HG03469 (cell line): ENCODE measurements at regions not wholly inside any gene's neighbourhood (a gene's known extent, or its start where the extent isn't known, plus 50 kb on each side); places are given as distances from the start of the nearest gene placed in this dataset.
A peak's percentile ranks its signal among the peaks of the same experiment; 100 is the strongest.
"Not testable (repeated sequence)": the region's sequence is repeated elsewhere in the genome, so short reads cannot be mapped to it uniquely, and the experiment has no call there.

Experiments used
- ATAC-seq: cut with Tn5 transposase; IDR thresholded peaks from one replicate; pipeline ENCODE4 v1.9.1; 2021; ENCODE audit warnings: mild to moderate bottlenecking, moderate library complexity, moderate number of reproducible peaks; ENCODE audit not compliant: unreplicated experiment

DNA sequence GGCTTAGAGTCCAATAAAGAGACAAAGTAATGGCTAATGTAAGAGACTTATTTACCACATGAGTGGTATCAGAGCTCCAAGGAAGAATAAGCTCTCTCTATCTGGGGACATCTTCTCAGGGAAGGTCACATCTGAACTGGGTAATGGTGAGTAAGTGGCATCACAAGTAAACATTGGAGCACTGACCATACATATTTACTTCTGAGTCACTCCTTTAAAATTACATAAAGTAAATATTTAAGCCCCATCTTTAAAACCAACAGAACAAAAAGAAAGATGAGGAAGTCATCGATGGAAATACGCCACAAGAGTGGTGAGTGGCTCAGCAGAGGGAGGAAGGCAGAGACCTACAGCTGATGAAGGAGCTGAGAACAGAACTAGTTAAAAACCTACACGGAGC is 159.9 kb downstream of the DUSP6 start:
- ATAC-seq: no peak

DNA sequence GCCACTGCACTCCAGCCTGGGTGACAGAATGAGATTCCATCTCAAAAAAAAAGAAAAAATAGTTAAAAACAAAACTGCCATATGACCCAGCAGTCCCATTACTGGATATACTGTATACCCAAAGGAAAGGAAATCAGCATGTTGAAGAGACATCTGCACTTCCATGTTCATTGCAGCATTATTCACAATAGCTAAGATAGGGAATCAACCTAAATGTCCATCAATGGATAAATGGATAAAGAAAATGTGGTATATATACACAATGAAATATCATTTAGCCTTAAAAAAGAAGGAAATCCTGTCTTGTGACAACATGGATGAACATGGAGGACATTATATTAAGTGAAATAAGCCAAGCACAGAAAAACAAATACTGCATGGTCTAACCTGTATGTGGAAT is 160.7 kb downstream of the DUSP6 start:
- ATAC-seq: not testable (repeated sequence)

DNA sequence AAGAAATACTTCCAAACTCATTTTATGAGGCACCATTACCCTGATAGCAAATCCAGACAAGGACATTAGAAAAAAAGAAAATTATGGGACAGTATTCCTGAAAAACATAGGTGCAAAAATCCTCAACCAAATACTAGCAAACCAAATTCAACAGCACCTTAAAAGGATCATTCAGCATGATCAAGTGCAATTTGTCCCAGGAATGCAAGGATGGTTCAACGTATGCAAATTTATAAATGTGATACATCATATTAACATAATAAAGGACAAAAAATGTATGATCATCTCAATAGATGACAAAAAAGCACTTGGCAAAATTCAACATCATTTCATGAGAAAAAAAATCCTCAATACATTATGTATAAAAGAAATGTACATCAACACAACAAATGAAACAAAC is 162.9 kb downstream of the DUSP6 start:
- ATAC-seq: no peak

DNA sequence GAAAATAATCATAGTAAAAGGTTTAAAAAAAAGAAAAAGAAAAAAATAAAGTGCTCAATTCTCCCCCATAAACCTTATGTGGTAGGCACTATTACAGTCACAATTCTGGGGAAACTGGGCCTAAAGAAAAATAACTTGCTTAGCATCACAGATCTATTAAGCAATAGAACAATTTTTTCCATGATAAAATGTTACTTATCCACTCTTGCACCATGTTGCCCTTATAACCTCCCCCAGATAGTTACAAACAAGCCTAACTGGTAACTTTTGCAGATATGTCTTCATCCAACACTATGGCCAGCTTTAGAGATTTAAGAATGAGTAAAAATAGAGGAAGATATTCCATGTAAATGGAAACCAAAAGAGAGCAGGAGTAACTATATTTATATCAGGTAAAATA is 164.8 kb downstream of the DUSP6 start:
- no peak for ATAC-seq

DNA sequence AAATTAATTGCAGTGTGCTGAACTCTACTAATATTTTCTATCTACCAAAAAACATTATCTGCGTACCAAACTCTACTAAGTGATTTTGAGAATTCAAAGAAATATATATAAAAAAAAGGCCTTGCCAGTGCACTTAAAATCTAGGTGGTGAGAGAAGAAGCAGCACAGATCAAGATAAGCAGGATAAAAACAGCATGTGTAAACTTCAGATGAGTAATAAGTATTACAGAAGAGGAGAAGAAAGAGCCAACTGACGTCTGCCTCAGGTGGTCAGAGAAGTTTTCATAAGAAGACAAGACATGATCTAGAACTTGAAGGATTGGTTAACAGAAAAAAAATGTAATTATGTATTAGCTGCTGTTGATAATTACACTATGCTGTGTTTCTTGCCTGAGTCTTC is 166.4 kb downstream of the DUSP6 start:
- no peak for ATAC-seq

DNA sequence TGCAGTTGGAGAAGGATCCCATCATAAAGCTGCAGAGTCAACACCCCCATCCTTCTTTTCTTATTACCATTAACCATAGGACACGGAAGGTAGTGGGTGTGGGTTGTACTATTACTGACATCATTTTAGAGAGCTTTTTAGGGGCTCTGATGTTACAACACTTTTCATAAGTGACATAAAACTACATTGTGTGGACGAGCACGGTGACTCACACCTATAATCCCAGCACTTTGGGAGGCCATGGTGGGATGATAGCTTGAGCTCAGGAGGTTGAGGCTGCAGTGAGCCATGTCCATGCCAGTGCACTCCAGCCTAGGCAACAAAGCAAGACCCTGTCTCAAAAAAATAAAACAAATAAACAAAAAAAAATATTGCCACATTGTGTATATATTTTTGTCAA is 167.1 kb downstream of the DUSP6 start:
- no peak for ATAC-seq

DNA sequence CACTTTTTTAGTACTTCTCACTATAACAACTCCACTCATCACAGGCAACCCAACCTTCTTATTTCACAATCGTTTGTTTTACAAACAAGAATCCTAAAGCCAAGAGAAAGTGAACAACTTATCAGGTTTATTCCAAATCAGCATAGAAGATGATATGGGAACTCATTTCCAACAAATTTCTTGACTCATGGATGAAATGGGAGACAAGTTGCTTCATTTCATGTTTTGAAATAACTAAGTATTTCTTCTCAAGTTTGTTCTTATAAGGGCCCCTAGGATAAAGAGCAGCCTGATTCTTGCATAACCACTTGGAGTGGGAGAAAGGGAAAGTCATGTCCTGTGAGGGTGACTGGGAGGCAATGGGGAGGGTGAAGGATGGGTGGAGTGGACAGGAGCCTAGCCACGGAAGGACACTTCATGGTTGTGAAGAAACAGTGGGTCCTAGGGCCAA is 168.3 kb downstream of the DUSP6 start:
- no peak for ATAC-seq

DNA sequence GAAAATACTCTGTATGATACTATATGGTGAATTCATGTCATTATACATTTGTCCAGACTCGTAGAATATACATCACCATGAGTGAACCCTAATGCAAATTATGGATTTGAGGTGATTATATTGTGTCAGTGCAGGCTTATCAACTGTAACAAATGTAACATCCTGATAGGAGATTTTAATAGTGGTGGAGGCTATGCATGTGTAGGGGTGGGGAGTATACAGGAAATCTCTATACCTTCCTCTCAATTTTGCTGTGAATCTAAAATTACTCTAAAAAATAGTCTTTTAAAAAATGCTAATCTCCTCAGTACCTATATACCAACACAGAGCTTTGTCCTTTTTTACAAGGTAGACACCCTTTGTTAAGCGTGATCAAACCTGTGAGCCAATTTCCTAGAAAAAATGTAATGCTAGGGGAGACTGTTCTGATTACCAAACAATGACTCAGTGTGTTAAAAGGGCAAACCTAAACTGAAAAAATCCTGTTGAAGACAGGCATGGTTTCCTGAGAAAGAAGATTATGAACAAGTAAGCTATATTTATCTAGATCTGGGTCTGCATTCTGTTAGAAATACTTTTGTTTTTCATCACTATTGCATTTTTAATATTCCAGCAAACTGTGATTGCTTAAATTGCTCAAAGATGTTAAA is 170.9 kb downstream of the DUSP6 start:
- no peak for ATAC-seq

DNA sequence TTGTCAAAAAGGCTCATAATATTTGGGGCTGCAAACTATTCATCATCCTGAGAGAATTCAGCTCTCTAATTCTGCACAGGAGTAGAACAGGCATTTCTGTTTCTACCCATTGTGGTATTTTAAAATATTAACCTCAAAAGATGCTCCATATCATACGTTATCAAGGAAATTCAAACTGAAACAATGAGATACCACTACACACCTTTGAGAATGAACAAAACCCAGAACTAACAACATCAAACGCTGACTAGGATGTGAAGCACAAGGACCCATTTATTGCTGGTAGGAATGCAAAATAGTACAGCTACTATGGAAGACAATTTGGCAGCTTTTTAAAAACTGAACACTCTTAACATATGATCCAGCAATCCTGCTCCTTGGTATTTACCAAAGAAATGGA is 171.8 kb downstream of the DUSP6 start:
- ATAC-seq: no peak

DNA sequence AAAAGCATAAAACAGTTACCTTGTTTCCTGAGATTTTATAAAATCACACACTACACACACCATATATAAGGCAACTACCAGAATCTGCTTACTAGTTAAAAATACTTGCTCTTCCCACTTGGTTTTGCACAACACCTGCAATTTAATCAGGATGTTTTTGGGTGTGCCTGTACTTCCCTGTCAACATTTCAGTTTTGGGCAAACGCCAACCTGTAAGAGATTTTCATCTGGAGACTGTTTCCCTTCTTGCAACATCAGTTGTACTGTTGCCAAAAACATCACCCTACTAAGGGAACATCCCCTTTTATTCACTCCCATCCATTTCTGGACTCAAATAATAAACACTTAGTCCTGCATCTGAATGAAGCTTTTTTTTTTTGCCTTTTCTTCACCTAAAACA is 172.3 kb downstream of the DUSP6 start:
- ATAC-seq: no peak

DNA sequence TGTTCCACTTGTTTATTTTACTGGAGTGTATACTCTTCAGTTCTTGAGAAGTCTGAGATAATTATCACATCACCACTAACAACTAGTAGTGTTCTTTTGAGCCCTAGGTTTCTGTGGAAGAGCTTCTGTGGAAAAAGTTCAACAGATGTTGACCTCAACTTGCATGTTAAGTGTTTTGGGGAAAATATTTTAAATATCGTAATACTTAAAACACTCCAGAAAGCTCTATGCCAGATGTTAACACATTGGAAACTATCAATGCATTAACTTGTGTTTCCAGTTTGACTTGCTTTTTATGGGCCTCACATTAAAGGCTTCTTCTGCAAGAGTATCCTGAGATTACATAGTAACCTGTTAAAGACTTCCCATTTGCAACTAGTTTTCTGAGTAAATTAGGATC is 173.1 kb downstream of the DUSP6 start:
- no peak for ATAC-seq

DNA sequence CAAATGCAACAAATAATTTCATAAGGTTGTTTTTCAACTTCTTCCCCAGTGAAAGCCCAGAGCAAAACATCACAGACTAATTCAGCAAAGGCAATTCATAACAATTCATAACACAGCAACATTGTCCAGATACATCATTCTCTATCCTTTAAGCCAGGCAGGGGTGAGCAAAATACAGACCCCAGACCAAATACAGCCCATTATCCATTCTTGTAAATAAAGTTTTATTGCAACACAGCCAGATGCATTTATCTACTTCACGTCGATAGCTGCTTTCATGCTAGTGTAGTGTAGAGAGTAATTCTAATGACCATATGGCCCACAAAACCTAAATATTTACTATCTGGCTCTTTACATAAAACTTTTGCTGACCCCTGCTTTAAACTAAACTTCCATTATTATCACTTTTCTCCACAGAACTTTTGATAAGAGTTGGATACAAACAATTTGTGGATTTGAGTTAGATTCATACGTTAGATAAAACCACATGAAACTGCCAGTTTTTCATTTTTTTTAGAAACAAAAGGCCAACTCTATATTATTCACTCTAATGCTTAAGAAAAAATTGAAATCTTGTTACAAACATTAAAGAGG is 174.4 kb downstream of the DUSP6 start:
- ATAC-seq: no peak

DNA sequence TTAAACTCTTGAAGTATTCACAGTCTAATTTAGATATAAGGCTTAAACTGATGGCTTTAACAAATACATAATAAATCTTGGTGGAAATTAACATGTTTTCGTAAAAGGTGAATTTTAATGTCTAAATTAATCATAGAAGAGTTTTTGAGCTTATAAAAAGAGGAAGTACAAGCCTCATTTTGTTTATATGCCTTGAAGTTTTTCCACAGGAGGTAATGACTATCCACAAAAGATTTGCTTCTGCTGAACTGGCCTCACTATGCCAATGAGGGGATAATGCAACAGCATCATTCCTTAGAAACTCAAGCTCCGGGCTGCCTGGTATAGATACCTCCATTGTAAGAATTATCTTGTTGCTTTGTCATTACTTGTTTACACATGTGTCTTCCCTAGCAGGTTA is 175.6 kb downstream of the DUSP6 start:
- no peak for ATAC-seq

DNA sequence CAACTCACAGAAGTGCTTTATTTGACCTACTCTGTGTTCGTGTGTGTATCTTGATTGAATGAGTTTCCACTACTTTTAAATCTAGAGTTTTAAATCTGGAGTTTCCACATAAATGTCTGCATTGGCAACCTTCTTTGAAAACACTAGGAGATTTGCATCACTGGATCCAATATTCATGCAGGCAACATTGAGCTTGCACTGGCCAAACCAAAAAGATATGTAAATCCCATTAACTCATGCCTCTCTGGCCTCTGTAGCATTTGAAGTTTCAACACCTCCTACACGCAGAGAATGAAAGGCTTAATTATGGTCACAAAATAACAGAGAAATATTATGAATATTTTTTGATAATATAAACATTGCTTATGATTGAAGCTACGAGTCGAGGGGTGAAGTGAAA is 178.6 kb downstream of the DUSP6 start:
- ATAC-seq: no peak

DNA sequence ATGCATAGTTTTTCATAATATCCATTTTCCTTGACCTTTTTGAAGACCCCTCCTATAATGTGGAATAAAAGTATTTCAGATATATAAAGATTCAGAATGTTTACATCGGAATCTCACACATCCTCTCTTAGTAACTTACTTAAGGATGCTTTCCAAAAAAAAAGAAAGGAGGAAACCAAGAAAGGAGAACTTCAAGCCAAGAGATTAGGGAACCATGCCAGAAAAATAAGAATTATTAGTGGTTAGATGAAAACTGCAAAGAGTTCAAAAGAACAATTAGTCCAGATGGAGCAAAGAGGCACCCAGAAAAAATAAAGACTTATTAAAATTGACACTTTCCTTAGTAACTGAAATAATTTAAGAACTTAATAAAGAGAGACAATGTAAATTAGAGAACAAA is 179.2 kb downstream of the DUSP6 start:
- ATAC-seq: no peak

DNA sequence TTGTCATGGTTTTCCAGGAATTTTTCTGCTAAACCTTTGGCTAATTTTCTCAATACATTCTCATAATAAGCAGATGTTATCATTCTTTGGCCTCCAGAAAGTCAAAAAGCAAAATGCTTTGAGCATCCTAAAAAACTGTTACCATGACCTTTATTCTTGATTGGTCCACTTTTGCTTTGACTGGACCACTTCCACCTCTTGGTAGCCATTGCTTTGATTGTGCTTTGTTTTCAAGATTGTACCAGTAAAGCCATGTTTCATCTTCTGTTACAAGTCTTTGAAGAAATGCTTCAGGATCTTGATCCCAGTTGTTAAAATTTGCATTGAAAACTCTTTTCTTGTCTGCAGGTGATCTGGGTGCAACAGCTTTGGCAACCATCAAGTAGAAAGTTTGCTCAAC is 180.1 kb downstream of the DUSP6 start:
- no peak for ATAC-seq

DNA sequence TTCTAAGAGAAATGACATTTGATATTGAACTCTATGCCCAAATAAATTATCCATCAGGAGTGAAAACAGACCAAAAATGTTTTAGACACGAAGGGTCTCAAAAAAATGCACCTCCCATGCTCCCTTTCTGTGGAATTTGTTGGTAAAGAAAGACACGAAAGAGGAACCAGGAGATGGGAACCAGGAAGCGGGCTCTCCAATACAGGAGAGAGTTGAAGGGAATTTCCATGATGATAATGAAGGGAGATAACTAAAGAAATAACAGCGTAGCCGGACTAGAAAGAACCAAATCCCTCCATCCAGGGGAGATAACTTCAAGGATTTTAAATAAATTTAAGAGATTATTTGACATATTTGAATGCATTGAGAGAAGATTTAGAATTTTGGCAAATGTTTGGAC is 183.0 kb downstream of the DUSP6 start:
- ATAC-seq: no peak

DNA sequence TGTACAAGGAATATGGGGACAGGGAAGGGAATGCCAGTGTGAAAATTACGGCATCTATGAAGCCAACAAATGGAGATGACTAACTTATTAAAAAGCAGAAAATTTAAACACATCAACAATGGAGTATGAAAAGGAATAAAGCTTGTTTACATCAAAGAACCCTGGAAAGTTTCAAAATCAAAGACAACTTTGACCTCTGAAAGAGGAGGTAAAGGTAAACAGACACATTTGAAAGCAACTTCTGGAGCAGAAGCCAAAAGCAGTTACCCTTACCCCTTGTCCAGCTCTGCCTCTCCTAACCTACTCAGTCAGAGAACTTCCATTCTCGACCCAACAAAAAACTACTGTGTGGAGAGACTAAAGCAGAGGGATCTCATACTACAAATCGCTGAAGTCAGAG is 184.3 kb downstream of the DUSP6 start:
- ATAC-seq: no peak

DNA sequence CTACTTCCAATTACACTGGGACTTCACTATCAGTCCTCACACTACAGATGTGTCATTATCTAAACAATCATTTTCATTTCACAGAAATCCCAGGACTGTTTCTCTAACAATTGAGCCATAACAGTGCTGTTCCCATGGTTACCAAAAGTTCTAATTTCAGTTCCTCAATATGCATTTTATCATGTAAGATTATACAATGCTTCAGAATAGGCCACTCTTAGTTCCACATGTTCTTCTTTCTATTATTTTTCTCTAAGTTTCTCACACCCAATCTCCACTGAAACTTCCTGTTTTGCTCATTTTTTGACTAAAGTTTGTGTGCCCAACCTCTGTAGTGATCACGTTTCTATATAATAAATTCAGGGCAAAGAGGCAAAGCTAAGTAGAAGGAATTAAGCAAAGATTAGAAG is 185.8 kb downstream of the DUSP6 start:
- peak; percentile 97 for ATAC-seq

DNA sequence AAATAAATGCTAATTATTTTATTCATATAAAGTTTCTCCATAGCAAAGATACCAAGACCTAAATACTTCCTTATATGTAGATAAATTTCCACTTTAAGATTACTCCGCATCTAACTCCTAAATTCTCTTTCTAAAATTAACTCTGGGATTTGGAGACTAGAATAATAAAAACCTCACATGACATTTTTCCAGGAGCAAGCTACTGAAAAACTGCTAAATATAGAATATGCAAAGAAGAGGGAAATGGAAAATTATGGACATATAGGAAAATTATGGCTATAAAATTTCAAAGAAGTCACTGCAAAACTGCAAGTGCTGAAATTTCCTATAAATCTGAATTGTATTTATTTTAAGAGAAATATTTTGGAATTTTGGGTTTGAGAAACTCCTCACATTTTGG is 186.2 kb downstream of the DUSP6 start:
- no peak for ATAC-seq

DNA sequence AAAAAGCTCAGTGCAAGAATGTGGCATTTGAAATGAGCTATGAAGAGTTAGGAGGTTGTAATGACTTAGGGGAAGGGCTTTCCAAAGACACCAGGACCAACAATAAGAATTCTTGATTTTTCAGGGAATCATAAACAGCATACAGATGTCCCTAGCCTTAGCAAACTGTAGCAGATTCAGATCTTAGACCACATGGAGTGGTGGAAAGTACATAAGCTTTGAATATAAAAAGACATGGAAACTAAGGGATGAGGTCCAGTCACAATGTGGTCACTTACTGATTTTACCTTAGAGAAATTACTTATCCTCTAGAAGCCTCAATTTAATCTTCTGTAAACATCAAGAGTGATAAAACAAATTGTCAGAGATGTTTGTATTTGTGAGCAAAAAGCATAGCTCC is 186.6 kb downstream of the DUSP6 start:
- no peak for ATAC-seq

DNA sequence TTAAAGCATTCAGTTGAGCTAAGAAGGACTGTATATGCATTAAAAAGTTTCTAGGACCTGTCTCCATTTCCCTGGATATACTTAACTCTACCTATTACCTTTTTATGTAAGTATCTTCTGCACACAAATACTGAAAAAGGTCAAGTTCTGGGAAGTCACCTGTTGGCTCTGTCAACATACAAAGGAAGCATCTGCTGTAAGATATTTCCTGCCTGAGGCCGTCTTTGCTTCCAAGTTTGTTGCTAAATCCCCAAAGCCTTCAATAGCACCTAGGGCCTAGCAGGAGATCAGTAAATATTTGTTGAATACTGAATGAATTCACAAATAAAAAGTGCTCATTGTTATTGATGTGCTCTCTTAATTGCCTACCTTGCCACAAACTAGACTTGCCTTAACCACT is 188.4 kb downstream of the DUSP6 start:
- no peak for ATAC-seq
